Activated CD4-positive, alpha-beta memory T cell treated with anti-CD3 and anti-CD28 coated beads for 36 hours (primary cell): ENCODE measurements at regions not wholly inside any gene's neighbourhood (a gene's known extent, or its start where the extent isn't known, plus 50 kb on each side); places are given as distances from the start of the nearest gene placed in this dataset.

Experiments used
- CTCF ChIA-PET: fragments of 350-600 bp; sonication (Branson Sonifier 250); formaldehyde crosslinking; loops from one replicate; lab custom pipeline; 2021; ENCODE audit warnings: antibody characterized with exemption, inconsistent platforms; lab: Charles Lee
- POLR2A ChIA-PET: fragments of 350-600 bp; sonication (Branson Sonifier 250); formaldehyde crosslinking; loops from one replicate; lab custom pipeline; 2021; ENCODE audit warnings: antibody characterized with exemption; lab: Charles Lee
- DNase-seq: peaks from one replicate; pipeline ENCODE4 v3.0.0-alpha.2; 2020
- H3K27ac Mint-ChIP-seq: one replicate; pipeline ENCODE4 v1.8.0; 2021; ENCODE audit warnings: mixed read lengths
- H3K27me3 Mint-ChIP-seq: one replicate; pipeline ENCODE4 v1.8.0; 2021; ENCODE audit warnings: mixed read lengths
- H3K36me3 Mint-ChIP-seq: one replicate; pipeline ENCODE4 v1.8.0; 2021; ENCODE audit warnings: mixed read lengths
- H3K4me1 Mint-ChIP-seq: one replicate; pipeline ENCODE4 v1.8.0; 2021; ENCODE audit warnings: low read depth, mixed read lengths
- H3K4me3 Mint-ChIP-seq: one replicate; pipeline ENCODE4 v1.8.0; 2021; ENCODE audit warnings: mild to moderate bottlenecking, mixed read lengths
- H3K9me3 Mint-ChIP-seq: one replicate; pipeline ENCODE4 v1.8.0; 2021; ENCODE audit warnings: mixed read lengths
- intact Hi-C: fragments of 100-400 bp; cut with micrococcal nuclease; formaldehyde crosslinking; loops from one replicate; pipeline ENCODE4 v1.15.1; 2023

GRCh38 chr13:95375706-95376105 lies 74.5 kb upstream of the ABCC4 start:
- CTCF ChIA-PET: no interaction called here
- no peak for DNase-seq

GRCh38 chr13:95378603-95379002 lies 77.4 kb upstream of the ABCC4 start:
- ChIA-PET CTCF (interaction anchor here (1.0 to 9.3 kb wide), 5 partner anchors 25 to 455 kb away, joined by 3 to 201 read pairs (median 4); no protein-coding TSS in a partner anchor), POLR2A (no interaction called here)
- no peaks in the 10 kb centered on the region for H3K36me3 Mint-ChIP-seq
- H3K27me3 Mint-ChIP-seq: peaks cover 3% of the 10 kb centered on the region
- peaks cover 6% of the 10 kb centered on the region for H3K4me1 Mint-ChIP-seq
- no peak overlapping the region for H3K27ac Mint-ChIP-seq
- intact Hi-C loops: no loop called here
- no peaks in the 10 kb centered on the region for H3K9me3 Mint-ChIP-seq
- no peak for DNase-seq
- H3K4me3 Mint-ChIP-seq: no peak overlapping the region

More at GRCh38 chr13:95375706-95376105, 74.5 kb upstream of the ABCC4 start:
- Mint-ChIP-seq H3K27me3 (peaks cover 3% of the 10 kb centered on the region), H3K4me1 (peaks cover 5% of the 10 kb centered on the region), H3K4me3 (no peak overlapping the region), H3K36me3 (no peaks in the 10 kb centered on the region), H3K9me3 (no peaks in the 10 kb centered on the region), H3K27ac (no peak overlapping the region)
- intact Hi-C loops: no loop called here
- POLR2A ChIA-PET: no interaction called here

- ChIA-PET POLR2A (interaction anchor here (0.6 to 0.7 kb wide), 2 partner anchors 203 to 211 kb away, joined by 3 to 4 read pairs; no protein-coding TSS in a partner anchor), CTCF (interaction anchor here (0.6 to 9.3 kb wide), 32 partner anchors 8 to 943 kb away, joined by 3 to 201 read pairs (median 4); partner anchors contain the start of genes ABCC4 and TGDS)
- no peaks in the 10 kb centered on the region for H3K27me3 Mint-ChIP-seq
- no peaks in the 10 kb centered on the region for H3K9me3 Mint-ChIP-seq
- peak; percentile 81 for DNase-seq
- no peak overlapping the region for H3K27ac Mint-ChIP-seq
- H3K4me3 Mint-ChIP-seq: no peak overlapping the region
- intact Hi-C loops: loop anchor here (1.0 kb wide), 4 partner anchors 24 to 189 kb away; no protein-coding TSS in a partner anchor
- no peaks in the 10 kb centered on the region for H3K36me3 Mint-ChIP-seq
- peaks cover 6% of the 10 kb centered on the region for H3K4me1 Mint-ChIP-seq
These were observed 79.4 kb upstream of the ABCC4 start for GRCh38 chr13:95380468-95381211.

GRCh38 chr13:95381212-95381527 lies 79.9 kb upstream of the ABCC4 start:
- no peaks in the 10 kb centered on the region for H3K9me3 Mint-ChIP-seq
- intact Hi-C loops: no loop called here
- H3K4me1 Mint-ChIP-seq: peaks cover 6% of the 10 kb centered on the region
- peaks cover 3% of the 10 kb centered on the region for H3K27me3 Mint-ChIP-seq
- H3K36me3 Mint-ChIP-seq: no peaks in the 10 kb centered on the region
- no peak overlapping the region for H3K27ac Mint-ChIP-seq
- no peak overlapping the region for H3K4me3 Mint-ChIP-seq
- CTCF ChIA-PET: interaction anchor here (0.6 to 9.3 kb wide), 26 partner anchors 8 to 833 kb away, joined by 3 to 201 read pairs (median 4); partner anchors contain the start of gene ABCC4
- DNase-seq: no peak
- POLR2A ChIA-PET: no interaction called here

GRCh38 chr13:95382411-95382810 lies 81.2 kb upstream of the ABCC4 start:
- H3K27me3 Mint-ChIP-seq: peaks cover 3% of the 10 kb centered on the region
- intact Hi-C loops: no loop called here

GRCh38 chr13:95382916-95383315 lies 81.7 kb upstream of the ABCC4 start:
- Mint-ChIP-seq H3K36me3 (no peaks in the 10 kb centered on the region), H3K9me3 (no peaks in the 10 kb centered on the region), H3K4me3 (no peak overlapping the region), H3K27me3 (peaks cover 3% of the 10 kb centered on the region), H3K27ac (no peak overlapping the region), H3K4me1 (peaks cover 9% of the 10 kb centered on the region)
- DNase-seq: no peak
- intact Hi-C loops: no loop called here
- POLR2A ChIA-PET: no interaction called here
- CTCF ChIA-PET: interaction anchor here (0.9 to 9.3 kb wide), 5 partner anchors 21 to 192 kb away, joined by 4 to 201 read pairs (median 5); no protein-coding TSS in a partner anchor

More at GRCh38 chr13:95382411-95382810, 81.2 kb upstream of the ABCC4 start:
- Mint-ChIP-seq H3K9me3 (no peaks in the 10 kb centered on the region), H3K4me3 (no peak overlapping the region), H3K4me1 (peaks cover 9% of the 10 kb centered on the region), H3K36me3 (no peaks in the 10 kb centered on the region), H3K27ac (no peak overlapping the region)
- ChIA-PET POLR2A (no interaction called here), CTCF (interaction anchor here (0.9 to 9.3 kb wide), 5 partner anchors 22 to 191 kb away, joined by 4 to 201 read pairs (median 5); no protein-coding TSS in a partner anchor)
- DNase-seq: no peak

- Mint-ChIP-seq H3K9me3 (no peaks in the 10 kb centered on the region), H3K27ac (no peak overlapping the region), H3K36me3 (no peaks in the 10 kb centered on the region), H3K27me3 (peaks cover 10% of the 10 kb centered on the region), H3K4me1 (peaks cover 8% of the 10 kb centered on the region), H3K4me3 (no peak overlapping the region)
- ChIA-PET POLR2A (no interaction called here), CTCF (interaction anchor here (1.5 to 9.3 kb wide), 2 partner anchors 20 to 194 kb away, joined by 3 to 201 read pairs; no protein-coding TSS in a partner anchor)
- no peak for DNase-seq
- intact Hi-C loops: no loop called here
These were observed 84.1 kb upstream of the ABCC4 start for GRCh38 chr13:95385373-95385772.

GRCh38 chr13:95385798-95386197 lies 84.5 kb upstream of the ABCC4 start:
- POLR2A ChIA-PET: no interaction called here
- no peaks in the 10 kb centered on the region for H3K9me3 Mint-ChIP-seq
- H3K36me3 Mint-ChIP-seq: no peaks in the 10 kb centered on the region
- no peak for DNase-seq
- peaks cover 13% of the 10 kb centered on the region for H3K27me3 Mint-ChIP-seq
- CTCF ChIA-PET: interaction anchor here (0.7 to 1.5 kb wide), 2 partner anchors 19 to 206 kb away, joined by 3 read pairs; no protein-coding TSS in a partner anchor
- H3K4me1 Mint-ChIP-seq: peaks cover 3% of the 10 kb centered on the region
- intact Hi-C loops: no loop called here
- H3K4me3 Mint-ChIP-seq: no peak overlapping the region
- H3K27ac Mint-ChIP-seq: no peak overlapping the region

- POLR2A ChIA-PET: no interaction called here
- H3K27me3 Mint-ChIP-seq: peaks cover 13% of the 10 kb centered on the region
- no peak overlapping the region for H3K4me3 Mint-ChIP-seq
- no peaks in the 10 kb centered on the region for H3K36me3 Mint-ChIP-seq
- DNase-seq: no peak
- H3K4me1 Mint-ChIP-seq: peaks cover 2% of the 10 kb centered on the region
- CTCF ChIA-PET: interaction anchor here (0.7 to 1.5 kb wide), 2 partner anchors 19 to 207 kb away, joined by 3 read pairs; no protein-coding TSS in a partner anchor
- H3K9me3 Mint-ChIP-seq: no peaks in the 10 kb centered on the region
- no peak overlapping the region for H3K27ac Mint-ChIP-seq
- intact Hi-C loops: no loop called here
These were observed 85.1 kb upstream of the ABCC4 start for GRCh38 chr13:95386370-95386769.

- H3K27ac Mint-ChIP-seq: no peak overlapping the region
- H3K4me1 Mint-ChIP-seq: peaks cover 2% of the 10 kb centered on the region
- intact Hi-C loops: no loop called here
- ChIA-PET CTCF (interaction anchor here (1.2 to 2.3 kb wide), 2 partner anchors 17 to 198 kb away, joined by 4 to 12 read pairs; no protein-coding TSS in a partner anchor), POLR2A (no interaction called here)
- peaks cover 18% of the 10 kb centered on the region for H3K27me3 Mint-ChIP-seq
- no peaks in the 10 kb centered on the region for H3K36me3 Mint-ChIP-seq
- no peaks in the 10 kb centered on the region for H3K9me3 Mint-ChIP-seq
- H3K4me3 Mint-ChIP-seq: no peak overlapping the region
- DNase-seq: no peak
These were observed 86.5 kb upstream of the ABCC4 start for GRCh38 chr13:95387733-95388207.

- Mint-ChIP-seq H3K9me3 (no peaks in the 10 kb centered on the region), H3K4me1 (peaks cover 2% of the 10 kb centered on the region)
- POLR2A ChIA-PET: no interaction called here
These were observed 87.3 kb upstream of the ABCC4 start for GRCh38 chr13:95388420-95389079.

GRCh38 chr13:95391362-95391761 lies 90.1 kb upstream of the ABCC4 start:
- Mint-ChIP-seq H3K9me3 (no peaks in the 10 kb centered on the region), H3K27ac (no peak overlapping the region), H3K4me1 (peaks cover 2% of the 10 kb centered on the region), H3K4me3 (no peak overlapping the region), H3K36me3 (no peaks in the 10 kb centered on the region), H3K27me3 (peaks cover 15% of the 10 kb centered on the region)
- intact Hi-C loops: no loop called here
- POLR2A ChIA-PET: no interaction called here
- CTCF ChIA-PET: interaction anchor here (1.5 kb wide), 1 partner anchor 13 kb away, joined by 5 read pairs; no protein-coding TSS in a partner anchor
- no peak for DNase-seq

More at GRCh38 chr13:95388420-95389079, 87.3 kb upstream of the ABCC4 start:
- CTCF ChIA-PET: interaction anchor here (0.9 to 2.3 kb wide), 5 partner anchors 8 to 199 kb away, joined by 3 to 12 read pairs (median 4); no protein-coding TSS in a partner anchor
- Mint-ChIP-seq H3K27me3 (peaks cover 18% of the 10 kb centered on the region), H3K4me3 (no peak overlapping the region), H3K36me3 (no peaks in the 10 kb centered on the region), H3K27ac (no peak overlapping the region)
- no peak for DNase-seq
- intact Hi-C loops: no loop called here
